ENCODE measurements at regions not wholly inside any gene's neighbourhood (a gene's known extent, or its start where the extent isn't known, plus 50 kb on each side); places are given as distances from the start of the nearest gene placed in this dataset.

GRCh38 chr6:1231941-1232340 lies 80.0 kb upstream of the FOXQ1 start:
- H3K27ac Mint-ChIP-seq = no peak overlapping the region
- H3K4me1 ChIP-seq (ENCODE audit: control insufficient read depth in 2 of 2, insufficient read depth in 2 of 2, low read length in 2 of 2) = no peaks in the 10 kb centered on the region
- H3K27me3 Mint-ChIP-seq = peaks cover 5 to 48% (median 7%) of the 10 kb centered on the region in 5 donors

GRCh38 chr6:1230689-1231605 lies 81.0 kb upstream of the FOXQ1 start:
- Histone ChIP-seq H3K27ac (ENCODE audit: low read depth, low read length) (no peak overlapping the region), H3K4me3 (ENCODE audit: low read length) (no peak overlapping the region), H3K4me1 (ENCODE audit: control insufficient read depth in 2 of 2, insufficient read depth in 2 of 2, low read length in 2 of 2) (no peaks in the 10 kb centered on the region), H3K36me3 (ENCODE audit: control insufficient read depth in 2 of 3, insufficient read depth in 3 of 3, low read length in 3 of 3) (no peaks in the 10 kb centered on the region), H3K9me3 (ENCODE audit: control insufficient read depth in 2 of 3, low read length in 3 of 3) (no peaks in the 10 kb centered on the region), H3K27me3 (ENCODE audit: control insufficient read depth in 2 of 2, insufficient read depth in 2 of 2, low read length in 2 of 2) (no peaks in the 10 kb centered on the region)
- intact Hi-C loops (cut with micrococcal nuclease) = no loop called here
- no peaks in the 10 kb centered on the region for H3K9me3 Mint-ChIP-seq
- no peak for ATAC-seq
- ChIA-PET POLR2A (no interaction called here), CTCF (no interaction called here)
- H3K4me1 Mint-ChIP-seq = no peaks in the 10 kb centered on the region
- H3K4me3 Mint-ChIP-seq = no peak overlapping the region
- DNase-seq = no peak
- no peaks in the 10 kb centered on the region for H3K36me3 Mint-ChIP-seq
- peaks cover 5 to 53% (median 7%) of the 10 kb centered on the region in 5 donors for H3K27me3 Mint-ChIP-seq
- no peak overlapping the region for H3K27ac Mint-ChIP-seq

More at GRCh38 chr6:1231941-1232340, 80.0 kb upstream of the FOXQ1 start:
- Histone ChIP-seq H3K4me3 (ENCODE audit: low read length) (no peak overlapping the region), H3K9me3 (ENCODE audit: control insufficient read depth in 2 of 3, low read length in 3 of 3) (no peaks in the 10 kb centered on the region), H3K36me3 (ENCODE audit: control insufficient read depth in 2 of 3, insufficient read depth in 3 of 3, low read length in 3 of 3) (no peaks in the 10 kb centered on the region), H3K27me3 (ENCODE audit: control insufficient read depth in 2 of 2, insufficient read depth in 2 of 2, low read length in 2 of 2) (no peaks in the 10 kb centered on the region), H3K27ac (ENCODE audit: low read depth, low read length) (no peak overlapping the region)
- ChIA-PET CTCF (no interaction called here), POLR2A (no interaction called here)
- H3K36me3 Mint-ChIP-seq = no peaks in the 10 kb centered on the region
- no peaks in the 10 kb centered on the region for H3K9me3 Mint-ChIP-seq
- DNase-seq (no peak), ATAC-seq (no peak)
- intact Hi-C loops (cut with micrococcal nuclease) = no loop called here
- no peaks in the 10 kb centered on the region for H3K4me1 Mint-ChIP-seq
- H3K4me3 Mint-ChIP-seq = no peak overlapping the region

- peaks cover 5 to 56% (median 9%) of the 10 kb centered on the region in 5 donors for H3K27me3 Mint-ChIP-seq
- Histone ChIP-seq H3K4me3 (ENCODE audit: low read length) (no peak overlapping the region), H3K9me3 (ENCODE audit: control insufficient read depth in 2 of 3, low read length in 3 of 3) (no peaks in the 10 kb centered on the region), H3K36me3 (ENCODE audit: control insufficient read depth in 2 of 3, insufficient read depth in 3 of 3, low read length in 3 of 3) (no peaks in the 10 kb centered on the region), H3K27me3 (ENCODE audit: control insufficient read depth in 2 of 2, insufficient read depth in 2 of 2, low read length in 2 of 2) (no peaks in the 10 kb centered on the region), H3K27ac (ENCODE audit: low read depth, low read length) (no peak overlapping the region), H3K4me1 (ENCODE audit: control insufficient read depth in 2 of 2, insufficient read depth in 2 of 2, low read length in 2 of 2) (no peaks in the 10 kb centered on the region)
- no peaks in the 10 kb centered on the region for H3K4me1 Mint-ChIP-seq
- DNase-seq (no peak), ATAC-seq (no peak)
- ChIA-PET CTCF (no interaction called here), POLR2A (no interaction called here)
- no peaks in the 10 kb centered on the region for H3K9me3 Mint-ChIP-seq
- H3K27ac Mint-ChIP-seq = no peak overlapping the region
- H3K36me3 Mint-ChIP-seq = no peaks in the 10 kb centered on the region
- no peak overlapping the region for H3K4me3 Mint-ChIP-seq
- intact Hi-C loops (cut with micrococcal nuclease) = no loop called here
Measured at GRCh38 chr6:1230281-1230680, 81.6 kb upstream of the FOXQ1 start.

GRCh38 chr6:1229808-1230207 lies 82.1 kb upstream of the FOXQ1 start:
- H3K4me3 Mint-ChIP-seq = no peak overlapping the region
- peaks cover 5 to 60% (median 11%) of the 10 kb centered on the region in 5 donors for H3K27me3 Mint-ChIP-seq
- ChIA-PET CTCF (no interaction called here), POLR2A (no interaction called here)
- Histone ChIP-seq H3K27ac (ENCODE audit: low read depth, low read length) (no peak overlapping the region), H3K9me3 (ENCODE audit: control insufficient read depth in 2 of 3, low read length in 3 of 3) (no peaks in the 10 kb centered on the region), H3K27me3 (ENCODE audit: control insufficient read depth in 2 of 2, insufficient read depth in 2 of 2, low read length in 2 of 2) (no peaks in the 10 kb centered on the region), H3K36me3 (ENCODE audit: control insufficient read depth in 2 of 3, insufficient read depth in 3 of 3, low read length in 3 of 3) (no peaks in the 10 kb centered on the region), H3K4me1 (ENCODE audit: control insufficient read depth in 2 of 2, insufficient read depth in 2 of 2, low read length in 2 of 2) (no peaks in the 10 kb centered on the region), H3K4me3 (ENCODE audit: low read length) (no peak overlapping the region)
- no peaks in the 10 kb centered on the region for H3K4me1 Mint-ChIP-seq
- H3K36me3 Mint-ChIP-seq = no peaks in the 10 kb centered on the region
- no peaks in the 10 kb centered on the region for H3K9me3 Mint-ChIP-seq
- DNase-seq (no peak), ATAC-seq (no peak)
- intact Hi-C loops (cut with micrococcal nuclease) = no loop called here
- H3K27ac Mint-ChIP-seq = no peak overlapping the region

GRCh38 chr6:1229301-1229700 lies 82.6 kb upstream of the FOXQ1 start:
- Mint-ChIP-seq H3K9me3 (no peaks in the 10 kb centered on the region), H3K4me1 (no peaks in the 10 kb centered on the region), H3K27ac (no peak overlapping the region), H3K27me3 (peaks cover 5 to 57% (median 8%) of the 10 kb centered on the region in 5 donors), H3K4me3 (no peak overlapping the region), H3K36me3 (no peaks in the 10 kb centered on the region)
- DNase-seq (no peak), ATAC-seq (no peak)
- ChIA-PET POLR2A (no interaction called here), CTCF (no interaction called here)
- Histone ChIP-seq H3K27ac (ENCODE audit: low read depth, low read length) (no peak overlapping the region), H3K9me3 (ENCODE audit: control insufficient read depth in 2 of 3, low read length in 3 of 3) (no peaks in the 10 kb centered on the region), H3K4me1 (ENCODE audit: control insufficient read depth in 2 of 2, insufficient read depth in 2 of 2, low read length in 2 of 2) (no peaks in the 10 kb centered on the region), H3K4me3 (ENCODE audit: low read length) (no peak overlapping the region), H3K27me3 (ENCODE audit: control insufficient read depth in 2 of 2, insufficient read depth in 2 of 2, low read length in 2 of 2) (no peaks in the 10 kb centered on the region), H3K36me3 (ENCODE audit: control insufficient read depth in 2 of 3, insufficient read depth in 3 of 3, low read length in 3 of 3) (no peaks in the 10 kb centered on the region)
- intact Hi-C loops (cut with micrococcal nuclease) = no loop called here

GRCh38 chr6:1228754-1229191 lies 83.1 kb upstream of the FOXQ1 start:
- no peak for DNase-seq
- POLR2A ChIA-PET = no interaction called here
- no peak overlapping the region for H3K4me3 ChIP-seq (ENCODE audit: low read length)
- H3K4me1 Mint-ChIP-seq = no peaks in the 10 kb centered on the region
- ATAC-seq = no peak
- no peaks in the 10 kb centered on the region for H3K4me1 ChIP-seq (ENCODE audit: control insufficient read depth in 2 of 2, insufficient read depth in 2 of 2, low read length in 2 of 2)
- no peaks in the 10 kb centered on the region for H3K9me3 ChIP-seq (ENCODE audit: control insufficient read depth in 2 of 3, low read length in 3 of 3)
- no peak overlapping the region for H3K27ac ChIP-seq (ENCODE audit: low read depth, low read length)
- H3K27me3 ChIP-seq (ENCODE audit: control insufficient read depth in 2 of 2, insufficient read depth in 2 of 2, low read length in 2 of 2) = no peaks in the 10 kb centered on the region
- no peaks in the 10 kb centered on the region for H3K36me3 ChIP-seq (ENCODE audit: control insufficient read depth in 2 of 3, insufficient read depth in 3 of 3, low read length in 3 of 3)
- H3K36me3 Mint-ChIP-seq = no peaks in the 10 kb centered on the region
- H3K4me3 Mint-ChIP-seq = no peak overlapping the region
- H3K9me3 Mint-ChIP-seq = no peaks in the 10 kb centered on the region
- intact Hi-C loops (cut with micrococcal nuclease) = no loop called here
- H3K27ac Mint-ChIP-seq = no peak overlapping the region
- CTCF ChIA-PET = interaction anchor here (0.8 kb wide), 1 partner anchor 1215 kb away, joined by 3 read pairs; no protein-coding TSS in a partner anchor
- H3K27me3 Mint-ChIP-seq = peaks cover 5 to 52% (median 9%) of the 10 kb centered on the region in 5 donors
